ENCODE measurements at regions not wholly inside any gene's neighbourhood (a gene's known extent, or its start where the extent isn't known, plus 50 kb on each side); places are given as distances from the start of the nearest gene placed in this dataset.
"Not testable (repeated sequence)": the region's sequence is repeated elsewhere in the genome, so short reads cannot be mapped to it uniquely, and the experiment has no call there.

DNA sequence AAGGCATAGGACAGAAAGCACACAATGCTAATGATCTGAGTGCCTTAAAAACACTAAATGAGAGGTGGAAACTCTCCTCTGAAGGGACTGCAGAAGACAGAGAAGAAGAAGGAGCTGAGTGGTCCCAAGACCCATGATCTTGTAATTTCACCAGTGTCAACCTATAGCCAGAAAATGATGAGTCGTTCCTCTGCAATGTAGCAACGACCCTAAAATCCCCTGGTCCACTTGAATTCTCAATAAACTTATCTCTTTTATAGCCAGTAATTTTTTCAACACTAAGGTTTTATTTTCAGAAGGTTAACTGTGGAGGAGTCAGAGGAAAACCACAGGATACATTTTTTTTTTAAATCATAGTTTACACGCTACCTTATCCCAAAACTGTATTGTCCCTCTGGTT, 490.6 kb upstream of the MARCKS start:
- DNase-seq (ENCODE audit: low read depth) = no peak
- TF ChIP-seq, protein P1, sequence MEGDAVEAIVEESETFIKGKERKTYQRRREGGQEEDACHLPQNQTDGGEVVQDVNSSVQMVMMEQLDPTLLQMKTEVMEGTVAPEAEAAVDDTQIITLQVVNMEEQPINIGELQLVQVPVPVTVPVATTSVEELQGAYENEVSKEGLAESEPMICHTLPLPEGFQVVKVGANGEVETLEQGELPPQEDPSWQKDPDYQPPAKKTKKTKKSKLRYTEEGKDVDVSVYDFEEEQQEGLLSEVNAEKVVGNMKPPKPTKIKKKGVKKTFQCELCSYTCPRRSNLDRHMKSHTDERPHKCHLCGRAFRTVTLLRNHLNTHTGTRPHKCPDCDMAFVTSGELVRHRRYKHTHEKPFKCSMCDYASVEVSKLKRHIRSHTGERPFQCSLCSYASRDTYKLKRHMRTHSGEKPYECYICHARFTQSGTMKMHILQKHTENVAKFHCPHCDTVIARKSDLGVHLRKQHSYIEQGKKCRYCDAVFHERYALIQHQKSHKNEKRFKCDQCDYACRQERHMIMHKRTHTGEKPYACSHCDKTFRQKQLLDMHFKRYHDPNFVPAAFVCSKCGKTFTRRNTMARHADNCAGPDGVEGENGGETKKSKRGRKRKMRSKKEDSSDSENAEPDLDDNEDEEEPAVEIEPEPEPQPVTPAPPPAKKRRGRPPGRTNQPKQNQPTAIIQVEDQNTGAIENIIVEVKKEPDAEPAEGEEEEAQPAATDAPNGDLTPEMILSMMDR (IDR thresholded peaks at IDR 0.05; ENCODE audit: control insufficient read depth, extremely low read depth, insufficient read depth) = no peak
- no peak overlapping the region for H3K4me3 ChIP-seq (ENCODE audit: low read depth, low read length)

DNA sequence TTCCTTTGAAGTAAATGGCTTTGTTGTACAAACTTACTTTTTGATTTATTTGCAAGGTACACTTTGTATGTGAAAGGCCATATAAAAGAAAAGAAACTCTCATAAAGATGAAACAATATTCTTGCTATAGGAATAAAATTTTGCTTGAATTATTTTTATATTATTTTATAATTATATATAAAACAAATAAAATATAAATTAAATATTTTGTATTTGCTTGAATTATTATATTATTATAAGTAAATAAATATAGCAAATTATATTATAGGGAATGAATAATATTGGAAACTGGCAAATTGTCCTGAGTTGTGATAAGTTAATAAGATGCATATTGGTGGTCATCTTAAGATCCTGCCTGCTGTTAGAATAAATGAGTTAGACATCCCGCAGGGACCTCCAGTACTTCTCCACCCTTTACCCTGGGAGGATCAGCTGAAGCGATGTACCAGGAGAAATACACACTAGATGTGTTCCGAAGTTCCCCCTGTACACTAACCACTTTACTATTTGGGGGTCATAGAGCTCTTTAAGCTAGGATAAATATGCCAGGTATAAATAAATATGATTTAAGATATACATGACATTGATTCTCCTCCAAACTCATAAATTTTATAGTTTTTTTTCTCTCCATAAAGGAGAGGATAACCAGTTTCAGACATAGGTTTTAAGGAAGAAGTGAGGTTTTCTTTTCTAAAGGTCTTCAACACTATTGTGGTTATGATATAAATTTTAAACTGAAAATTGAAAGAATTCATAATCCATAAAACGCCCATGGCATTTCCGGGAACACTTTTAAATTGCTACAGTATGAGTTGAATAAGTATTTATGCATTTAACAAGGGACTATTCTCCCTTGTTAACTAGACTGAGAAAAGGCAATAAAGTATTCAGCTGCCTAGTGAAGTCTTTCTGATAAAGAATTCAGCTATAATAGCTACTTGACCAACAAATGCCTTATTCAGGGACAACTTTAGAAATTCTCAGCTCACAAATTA, 486.3 kb upstream of the MARCKS start:
- TF ChIP-seq, protein P1 (IDR thresholded peaks at IDR 0.05; ENCODE audit: control insufficient read depth, extremely low read depth, insufficient read depth) = no peak
- no peak overlapping the region for H3K4me3 ChIP-seq (ENCODE audit: low read depth, low read length)
- DNase-seq (ENCODE audit: low read depth) = no peak

DNA sequence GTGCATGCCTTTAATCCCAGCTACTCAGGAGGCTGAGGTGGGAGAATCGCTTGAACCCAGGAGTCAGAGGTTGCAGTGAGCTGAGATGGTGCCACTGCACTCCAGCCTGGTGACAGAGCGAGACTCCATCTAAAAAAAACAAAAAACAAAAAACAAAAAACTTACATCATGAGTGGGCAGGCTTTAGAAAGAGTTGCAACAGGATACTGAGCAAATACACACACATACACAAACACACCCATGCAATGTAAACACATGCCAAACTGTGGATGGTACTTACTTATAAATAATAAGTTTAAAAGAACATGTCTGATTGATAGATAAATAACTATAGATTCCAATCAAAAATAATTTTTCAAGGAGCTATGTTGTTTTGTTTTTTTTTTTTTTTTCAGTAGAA, 481.7 kb upstream of the MARCKS start:
- H3K4me3 ChIP-seq (ENCODE audit: low read depth, low read length); DNase-seq (ENCODE audit: low read depth): not testable (repeated sequence)

DNA sequence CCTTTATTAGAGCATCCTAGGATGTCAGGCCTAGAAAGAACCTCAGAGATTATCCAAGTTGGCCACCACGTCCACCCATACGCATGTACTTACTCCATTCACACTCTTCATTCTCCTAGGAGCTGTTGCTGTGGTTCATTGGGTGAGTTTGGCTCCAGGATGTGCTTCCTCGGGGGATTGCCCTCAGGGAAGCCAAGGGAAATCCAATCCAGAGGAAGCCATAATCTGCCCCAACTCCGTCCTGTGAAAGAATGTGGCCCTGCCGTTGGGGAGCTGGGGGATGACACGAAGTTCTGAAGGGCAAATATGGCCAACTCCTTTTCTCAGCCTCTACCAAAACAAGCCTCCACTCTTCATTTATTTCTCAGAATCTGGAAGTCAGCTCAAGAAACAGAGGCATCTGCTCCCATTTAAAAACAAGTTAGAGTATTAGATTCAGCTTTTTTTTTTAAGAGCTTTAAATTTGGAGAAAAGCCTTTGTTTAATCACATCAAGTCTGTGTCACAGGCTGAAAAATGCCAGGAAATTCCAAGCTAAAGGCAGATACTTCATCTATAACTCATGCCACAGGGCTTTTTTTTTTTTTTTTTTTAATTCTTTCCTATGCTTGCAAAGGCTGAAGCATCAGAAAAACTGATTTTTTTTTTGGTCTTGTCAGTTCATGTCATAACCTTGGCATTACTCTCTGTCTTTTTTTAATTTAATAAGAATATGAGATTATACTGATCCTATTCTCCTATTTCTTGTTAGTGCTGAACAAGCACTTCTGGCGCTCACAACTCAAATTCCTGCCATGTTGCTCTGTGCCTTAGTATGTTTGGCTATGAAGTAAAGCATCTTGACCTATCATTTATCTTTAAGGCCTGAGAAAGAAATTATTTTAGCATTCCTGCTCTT, 480.9 kb upstream of the MARCKS start:
- H3K4me3 ChIP-seq (ENCODE audit: low read depth, low read length) = no peak overlapping the region
- no peak for DNase-seq (ENCODE audit: low read depth)
- TF ChIP-seq, protein P1 (IDR thresholded peaks at IDR 0.05; ENCODE audit: control insufficient read depth, extremely low read depth, insufficient read depth) = no peak

DNA sequence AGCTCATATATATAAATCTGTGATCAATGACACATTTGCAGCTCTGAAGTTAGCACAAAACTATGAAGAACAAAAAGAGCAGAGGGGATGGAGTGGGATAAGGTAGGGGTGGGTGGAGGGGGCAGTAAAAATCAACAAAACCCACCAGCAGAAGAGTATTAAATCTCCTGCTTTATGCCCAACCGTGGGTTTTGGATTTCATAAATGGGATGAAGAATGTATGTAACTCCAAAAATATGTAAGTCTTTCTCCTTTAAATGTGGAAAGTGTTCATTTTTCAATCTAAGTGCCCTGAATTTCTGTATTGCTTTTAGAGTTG, 480.3 kb upstream of the MARCKS start:
- no peak for DNase-seq (ENCODE audit: low read depth)
- H3K4me3 ChIP-seq (ENCODE audit: low read depth, low read length) = no peak overlapping the region
- TF ChIP-seq, protein P1 (IDR thresholded peaks at IDR 0.05; ENCODE audit: control insufficient read depth, extremely low read depth, insufficient read depth) = no peak

DNA sequence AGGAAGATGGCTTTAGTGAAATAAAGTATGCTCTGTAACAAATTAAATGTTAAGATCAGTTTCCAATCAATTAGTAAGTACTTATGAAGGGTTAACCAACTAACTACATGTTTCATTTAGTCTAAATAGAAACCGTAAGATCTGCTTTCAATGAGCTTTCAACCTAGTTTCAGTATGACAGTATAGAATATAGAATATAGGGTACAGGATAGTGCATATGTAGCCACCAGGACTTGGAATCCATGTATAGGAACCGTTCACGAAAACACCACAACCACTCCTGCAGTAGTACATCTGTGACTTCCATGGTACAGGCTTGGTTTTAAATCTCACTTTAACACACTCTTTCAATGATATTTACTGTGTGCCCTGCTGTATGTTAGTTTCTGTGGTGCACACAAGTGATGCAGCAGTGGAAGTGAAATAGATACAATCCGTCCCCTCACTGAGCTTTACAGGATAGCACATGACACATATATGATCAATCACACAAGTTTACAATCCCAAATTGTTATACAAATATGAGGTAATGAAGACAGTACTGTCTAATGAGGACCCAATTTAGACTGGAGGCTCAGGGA, 479.7 kb upstream of the MARCKS start:
- no peak for DNase-seq (ENCODE audit: low read depth)
- TF ChIP-seq, protein P1 (IDR thresholded peaks at IDR 0.05; ENCODE audit: control insufficient read depth, extremely low read depth, insufficient read depth) = no peak
- no peak overlapping the region for H3K4me3 ChIP-seq (ENCODE audit: low read depth, low read length)

DNA sequence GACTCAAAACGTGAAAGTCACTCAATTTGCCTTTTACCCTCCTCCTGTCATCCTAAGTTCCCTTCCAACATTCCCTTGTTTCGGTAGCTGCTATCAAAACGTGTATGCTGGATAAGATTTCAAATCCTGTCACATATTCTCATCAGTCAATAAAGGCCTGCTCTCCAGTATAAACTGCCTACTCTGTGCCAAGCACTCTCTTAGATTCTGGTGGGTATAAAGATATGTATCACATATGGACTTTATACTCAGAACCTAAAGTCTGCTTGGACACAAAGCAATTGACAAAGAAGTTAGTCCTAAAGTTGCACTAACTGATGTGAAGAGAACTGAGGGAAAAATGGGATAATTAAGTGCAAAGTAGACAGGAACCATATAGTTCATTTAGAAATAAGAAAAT, 476.6 kb upstream of the MARCKS start:
- TF ChIP-seq, protein P1 (IDR thresholded peaks at IDR 0.05; ENCODE audit: control insufficient read depth, extremely low read depth, insufficient read depth) = no peak
- no peak for DNase-seq (ENCODE audit: low read depth)
- H3K4me3 ChIP-seq (ENCODE audit: low read depth, low read length) = no peak overlapping the region
